ENCODE measurements at regions not wholly inside any gene's neighbourhood (a gene's known extent, or its start where the extent isn't known, plus 50 kb on each side); places are given as distances from the start of the nearest gene placed in this dataset.

DNA sequence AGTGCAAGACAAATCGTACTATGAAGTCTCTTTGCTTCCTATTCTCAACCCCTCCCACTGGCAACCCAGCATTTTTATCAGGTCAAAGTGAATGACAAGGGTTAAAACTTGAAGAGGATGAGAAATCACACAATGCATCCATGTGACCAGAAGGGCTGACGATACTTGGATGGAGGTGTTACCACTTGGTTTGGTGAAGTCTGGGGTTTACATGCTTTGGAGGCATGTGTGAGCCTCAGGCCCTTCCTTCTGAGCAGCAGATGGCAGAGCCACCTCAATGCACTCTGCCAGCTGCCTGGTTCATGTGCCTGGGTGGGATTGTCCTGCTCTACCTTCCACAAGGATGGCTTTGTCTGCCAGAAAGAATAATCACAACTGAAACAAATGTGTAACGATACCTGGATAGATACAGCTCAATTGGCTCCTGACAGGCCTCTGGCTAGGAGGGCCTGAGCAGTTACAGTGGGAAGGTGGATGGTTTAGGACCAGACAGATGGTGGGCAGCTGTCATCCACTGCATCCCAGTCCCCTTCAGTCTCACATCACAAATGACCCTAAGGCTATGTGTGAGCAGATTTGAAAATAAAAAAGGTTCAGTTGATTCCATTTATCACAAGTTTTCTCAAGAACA lies 51.5 kb upstream of the CNIH3 start:
- in situ Hi-C loops (cut with MboI) = no loop called here
- Histone ChIP-seq H3K9me2 (ENCODE audit: insufficient read depth) (no peaks in the 10 kb centered on the region), H3K4me1 (ENCODE audit: insufficient read depth) (peaks cover 48% of the 10 kb centered on the region), H3K36me3 (ENCODE audit: low read depth) (no peaks in the 10 kb centered on the region), H3K27ac (peak overlapping the region; percentile 88), H3K27me3 (replicated peaks; ENCODE audit: insufficient read depth) (no peaks in the 10 kb centered on the region), H3K9me3 (ENCODE audit: low read depth) (no peaks in the 10 kb centered on the region), H3K4me3 (no peak overlapping the region), H4K20me1 (ENCODE audit: insufficient read depth) (no peaks in the 10 kb centered on the region), H2AFZ (no peak overlapping the region), H3F3A (ENCODE audit: insufficient read depth) (peaks cover 36% of the 10 kb centered on the region), H3K9ac (peak overlapping the region; percentile 17), H3K4me2 (ENCODE audit: unreplicated experiment) (peak overlapping the region; percentile 53), H3K79me2 (ENCODE audit: insufficient read depth) (no peaks in the 10 kb centered on the region)
- WGBS, 2 experiments (ENCODE audit: low coverage in 1 of 2, low lambda C conversion rate in 2 of 2, missing lambda C conversion rate in 2 of 2) = 71 to 79% methylated on average over 3 of the region's 3 CpGs
- TF ChIP-seq EZH2 (IDR thresholded peaks at IDR 0.05; ENCODE audit: insufficient read depth, poor library complexity, severe bottlenecking) = no peak
- peak; percentile 6 for DNase-seq

DNA sequence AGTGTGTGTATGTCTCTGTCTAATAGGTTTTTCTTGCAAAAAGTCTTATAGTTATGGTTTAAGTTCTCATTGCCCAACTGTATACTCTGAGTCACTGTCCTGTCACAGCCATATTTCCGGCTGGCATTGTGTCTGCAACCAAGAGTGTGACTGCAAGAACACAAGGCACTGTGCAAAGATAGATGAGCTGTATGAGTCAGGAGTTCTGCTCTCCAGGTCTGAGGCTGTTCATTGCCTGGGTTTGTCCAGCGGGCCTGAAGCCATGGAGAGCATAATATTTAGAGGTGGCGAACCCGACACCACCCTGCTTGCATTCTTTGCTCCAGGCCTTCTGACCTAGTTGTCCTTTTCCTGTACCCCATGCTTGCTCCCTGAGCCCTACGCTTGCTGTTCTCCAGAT lies 50.9 kb upstream of the CNIH3 start:
- H3K27ac ChIP-seq = peak overlapping the region; percentile 88
- peak overlapping the region; percentile 64 for H3K9ac ChIP-seq
- peak overlapping the region; percentile 53 for H3K4me2 ChIP-seq (ENCODE audit: unreplicated experiment)
- peak; percentile 97 for DNase-seq
- no peaks in the 10 kb centered on the region for H3K36me3 ChIP-seq (ENCODE audit: low read depth)
- H3K4me3 ChIP-seq = 0 out of 2 replicates have a peak overlapping the region, but pooled peaks have one; percentile 2
- H3K79me2 ChIP-seq (ENCODE audit: insufficient read depth) = no peaks in the 10 kb centered on the region
- H3K27me3 ChIP-seq (replicated peaks; ENCODE audit: insufficient read depth) = no peaks in the 10 kb centered on the region
- H3K9me3 ChIP-seq (ENCODE audit: low read depth) = no peaks in the 10 kb centered on the region
- in situ Hi-C loops (cut with MboI) = no loop called here
- no peaks in the 10 kb centered on the region for H4K20me1 ChIP-seq (ENCODE audit: insufficient read depth)
- TF ChIP-seq EZH2phosphoT487 (IDR thresholded peaks at IDR 0.05; ENCODE audit: insufficient read depth, low read depth) (0 out of 2 replicates have a peak, but pooled peaks have one; percentile 38), EZH2 (IDR thresholded peaks at IDR 0.05; ENCODE audit: insufficient read depth, poor library complexity, severe bottlenecking) (no peak)
- WGBS, 2 experiments (ENCODE audit: low coverage in 1 of 2, low lambda C conversion rate in 2 of 2, missing lambda C conversion rate in 2 of 2) = 0 to 5% methylated on average over 2 to 5 of the region's 5 CpGs
- peak overlapping the region; percentile 13; the same call in 1 of the 2 replicates for H2AFZ ChIP-seq
- peaks cover 34% of the 10 kb centered on the region for H3F3A ChIP-seq (ENCODE audit: insufficient read depth)
- peaks cover 42% of the 10 kb centered on the region for H3K4me1 ChIP-seq (ENCODE audit: insufficient read depth)
- H3K9me2 ChIP-seq (ENCODE audit: insufficient read depth) = no peaks in the 10 kb centered on the region

DNA sequence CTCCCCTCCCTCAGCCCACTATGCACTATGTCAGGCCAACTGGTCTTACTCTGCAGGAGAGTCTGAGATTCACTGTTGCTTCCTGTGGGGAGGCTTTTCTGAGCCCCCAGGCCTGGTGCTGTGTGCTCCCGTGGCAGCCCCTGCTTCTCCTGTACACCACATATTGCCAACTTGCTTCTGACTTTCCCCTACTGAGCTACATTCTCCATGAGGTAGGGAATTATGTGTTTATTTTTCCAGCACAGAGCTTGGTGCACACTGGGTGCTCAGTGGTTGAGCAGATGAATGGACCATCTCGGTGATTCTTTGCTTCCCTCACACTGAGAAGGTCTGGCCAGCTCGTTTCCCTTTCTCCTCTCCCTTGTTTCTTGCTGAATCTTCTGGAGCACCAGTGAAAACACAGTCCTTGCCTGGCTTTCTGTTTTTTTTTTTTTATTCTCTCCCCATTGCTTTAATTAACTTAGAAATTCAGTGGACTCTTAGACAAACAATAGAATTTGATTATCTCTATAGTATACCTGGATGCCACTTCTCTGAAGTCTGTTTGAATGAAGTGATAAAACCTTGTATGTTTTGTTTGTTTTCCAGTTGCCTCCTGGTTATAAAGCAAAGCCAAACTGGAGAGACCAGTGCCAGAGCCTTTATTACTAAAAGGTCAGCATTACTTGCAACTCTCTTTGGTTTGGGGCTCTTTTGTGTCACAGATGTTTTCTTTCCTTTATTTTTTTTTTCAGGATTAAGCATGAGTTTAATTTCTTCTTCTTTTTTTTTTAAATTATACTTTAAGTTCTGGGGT lies 50.3 kb upstream of the CNIH3 start:
- Histone ChIP-seq H3K9me2 (ENCODE audit: insufficient read depth) (no peaks in the 10 kb centered on the region), H3K4me3 (0 out of 2 replicates have a peak overlapping the region, but pooled peaks have one; percentile 2), H3K79me2 (ENCODE audit: insufficient read depth) (no peaks in the 10 kb centered on the region), H3K9ac (peak overlapping the region; percentile 64), H3K4me1 (ENCODE audit: insufficient read depth) (peaks cover 38% of the 10 kb centered on the region), H2AFZ (peak overlapping the region; percentile 13; the same call in 1 of the 2 replicates), H3K27me3 (replicated peaks; ENCODE audit: insufficient read depth) (no peaks in the 10 kb centered on the region), H3K36me3 (ENCODE audit: low read depth) (no peaks in the 10 kb centered on the region), H3K9me3 (ENCODE audit: low read depth) (no peaks in the 10 kb centered on the region), H3K4me2 (ENCODE audit: unreplicated experiment) (peak overlapping the region; percentile 53), H4K20me1 (ENCODE audit: insufficient read depth) (no peaks in the 10 kb centered on the region), H3F3A (ENCODE audit: insufficient read depth) (peaks cover 29% of the 10 kb centered on the region), H3K27ac (peak overlapping the region; percentile 88)
- TF ChIP-seq EZH2phosphoT487 (IDR thresholded peaks at IDR 0.05; ENCODE audit: insufficient read depth, low read depth) (no peak), EZH2 (IDR thresholded peaks at IDR 0.05; ENCODE audit: insufficient read depth, poor library complexity, severe bottlenecking) (no peak)
- in situ Hi-C loops (cut with MboI) = no loop called here
- WGBS, 2 experiments (ENCODE audit: low coverage in 1 of 2, low lambda C conversion rate in 2 of 2, missing lambda C conversion rate in 2 of 2) = 29% methylated on average over 3 of the region's 3 CpGs
- DNase-seq = no peak

Measured in GM23248 (cell line).